K562 (cell line): ENCODE measurements at regions not wholly inside any gene's neighbourhood (a gene's known extent, or its start where the extent isn't known, plus 50 kb on each side); places are given as distances from the start of the nearest gene placed in this dataset.

ENCODE experiments used
- ATAC-seq: fragments of 200-7000 bp; cut with Tn5 transposase; 3 replicates; pipeline ENCODE4 v1.9.1; 2020; ENCODE audit warnings: moderate library complexity
- BruUV-seq: library from RNA; stranded (reverse); fragments of 400-500 nt; replicated peaks from 2 replicates; lab custom pipeline; 2021; lab: Mats Ljungman, UMichigan
- CTCF ChIA-PET: fragments of 300-600 bp; formaldehyde crosslinking; extraction: SDS; loops from one replicate; lab custom pipeline; 2021; ENCODE audit warnings: low intra/inter-chr PET ratio; lab: Yijun Ruan, JAX
- POLR2A ChIA-PET: fragments of 300-600, 350-650 bp; sonication (Branson Sonifier 250); formaldehyde crosslinking; extraction: SDS; loops from one replicate; lab custom pipeline; 2021; ENCODE audit warnings: antibody characterized with exemption, inconsistent platforms; lab: Yijun Ruan, JAX
- DNase-seq, 4 experiments: peaks; one replicate each; pipeline versions ENCODE4 v3.0.0 to v3.0.0-alpha.2; 2011 to 2018; ENCODE audit warnings: low spot score in 3 of 4, mixed read lengths in 3 of 4; ENCODE audit errors: extremely low read depth in 1 of 4
- FAIRE-seq: peaks from 2 replicates; lab custom pipeline; 2011; peaks lifted over from hg19 to GRCh38; lab: Jason Lieb, UNC
- H2AFZ ChIP-seq: 2 replicates; pipeline ENCODE4 v1.6.0; 2011; ENCODE audit warnings: low read depth, low read length, control low read depth, inconsistent platforms
- H3K27ac ChIP-seq: fragments of 200-600 bp; 3 replicates; pipeline ENCODE4 v1.8.0; 2011; ENCODE audit warnings: low read depth, mild to moderate bottlenecking, control low read depth, inconsistent platforms, low read length, moderate library complexity, mixed read lengths; ENCODE audit errors: extremely low read depth
- H3K27me3 ChIP-seq, 2 experiments: fragments of 300-600 bp in 1 of 2; 2 replicates in 1 of 2; 3 replicates in 1 of 2; pipeline versions ENCODE4 v1.6.0 to v1.8.0; 2011; ENCODE audit warnings: inconsistent platforms in 2 of 2, low read length in 2 of 2, mild to moderate bottlenecking in 1 of 2, mixed read lengths in 1 of 2, moderate library complexity in 1 of 2; ENCODE audit not compliant: control insufficient read depth in 2 of 2, insufficient read depth in 2 of 2
- H3K36me3 ChIP-seq: fragments of 300-600 bp; 3 replicates; pipeline ENCODE4 v1.8.0; 2011; ENCODE audit warnings: mild to moderate bottlenecking, low read length, inconsistent platforms; ENCODE audit not compliant: control insufficient read depth, insufficient read depth
- H3K4me1 ChIP-seq, 2 experiments: fragments of 200-600 bp in 1 of 2; replicated peaks in 1 of 2; 2 replicates in 1 of 2; 3 replicates in 1 of 2; pipeline versions ENCODE4 v1.5.1 to v1.8.0; 2011; ENCODE audit warnings: inconsistent platforms in 2 of 2, low read length in 2 of 2, mild to moderate bottlenecking in 1 of 2, mixed read lengths in 1 of 2, moderate library complexity in 1 of 2; ENCODE audit not compliant: control insufficient read depth in 2 of 2, insufficient read depth in 2 of 2
- H3K4me2 ChIP-seq: 2 replicates; pipeline ENCODE4 v1.6.1; 2011; ENCODE audit warnings: low read length, control low read depth, inconsistent platforms, mixed read lengths; ENCODE audit not compliant: insufficient read depth
- H3K4me3 ChIP-seq: fragments of 200-600 bp; sonication (generic), shearing (Covaris generic); 2 replicates; pipeline ENCODE4 v1.5.1; 2016; ENCODE audit warnings: control low read depth, inconsistent platforms
- H3K79me2 ChIP-seq: fragments of 200-600 bp; 3 replicates; pipeline ENCODE4 v1.8.0; 2011; ENCODE audit warnings: low read length, inconsistent platforms; ENCODE audit not compliant: control insufficient read depth, insufficient read depth
- H3K9ac ChIP-seq, 2 experiments: 2 replicates each; pipeline versions ENCODE4 v1.6.0 to v1.6.1; 2011; ENCODE audit warnings: low read depth in 2 of 2, low read length in 2 of 2, control low read depth in 1 of 2, inconsistent platforms in 1 of 2, mild to moderate bottlenecking in 1 of 2, mixed read lengths in 1 of 2; ENCODE audit not compliant: insufficient read depth in 1 of 2
- H3K9me1 ChIP-seq: one replicate; pipeline ENCODE4 v1.6.0; 2011; ENCODE audit warnings: inconsistent platforms, mild to moderate bottlenecking, low read length, moderate library complexity; ENCODE audit not compliant: control insufficient read depth, insufficient read depth
- H3K9me3 ChIP-seq: replicated peaks from 2 replicates; pipeline ENCODE4 v1.5.1; 2011; ENCODE audit warnings: low read depth, low read length, inconsistent platforms; ENCODE audit not compliant: control insufficient read depth, insufficient read depth
- H4K20me1 ChIP-seq: replicated peaks from 2 replicates; pipeline ENCODE4 v1.6.1; 2011; ENCODE audit warnings: low read length, inconsistent platforms, mixed read lengths; ENCODE audit not compliant: control insufficient read depth, insufficient read depth
- CXXC5 ChIP-seq: fragments of 250-450 bp; sonication (Bioruptor Pico); IDR thresholded peaks from 2 replicates; pipeline ENCODE4 v1.8.0; 2022; ENCODE audit warnings: inconsistent platforms, mild to moderate bottlenecking, moderate library complexity
- FOXP1 ChIP-seq: sonication (generic); formaldehyde crosslinking; IDR thresholded peaks from 2 replicates; pipeline ENCODE4 v1.8.0; 2022; ENCODE audit warnings: mild to moderate bottlenecking, missing genetic modification reagents
- KAT8 ChIP-seq: fragments of 450-650 bp; IDR thresholded peaks from 2 replicates; pipeline ENCODE4 v1.6.1; 2016; ENCODE audit warnings: low read depth, mild to moderate bottlenecking
- NFIC ChIP-seq: fragments of 450-650 bp; IDR thresholded peaks from 2 replicates; pipeline ENCODE4 v1.6.1; 2017; ENCODE audit warnings: mild to moderate bottlenecking, inconsistent platforms
- PTTG1 ChIP-seq: fragments of 450-650 bp; IDR thresholded peaks from 2 replicates; pipeline ENCODE4 v1.6.1; 2016; ENCODE audit warnings: low read depth, mild to moderate bottlenecking, missing genetic modification characterization, missing compliant biosample characterization
- TAF1 ChIP-seq: IDR thresholded peaks from 2 replicates; pipeline ENCODE4 v1.6.1; 2011; ENCODE audit warnings: mild to moderate bottlenecking, low read length, moderate library complexity; ENCODE audit not compliant: insufficient read depth, control insufficient read depth, severe bottlenecking; ENCODE audit errors: extremely low read depth
- ZNF239 ChIP-seq: fragments of 250-450 bp; sonication (Bioruptor Pico); IDR thresholded peaks from 2 replicates; pipeline ENCODE4 v1.4.0; 2020; ENCODE audit warnings: mild to moderate bottlenecking
- ZNF316 ChIP-seq: fragments of 450-650 bp; IDR thresholded peaks from 2 replicates; pipeline ENCODE4 v1.6.1; 2016
- ZSCAN29 ChIP-seq: fragments of 450-650 bp; IDR thresholded peaks from 2 replicates; pipeline ENCODE4 v1.6.1; 2017
- WGBS: fragments of 100-300 bp; shearing (Covaris generic); methylation state at CpG from one replicate; pipeline ENCODE4 v1.1.6; 2016; ENCODE audit warnings: low coverage, mixed read lengths; ENCODE audit not compliant: insufficient coverage; ENCODE audit errors: missing lambda C conversion rate; 5-methylcytosine and 5-hydroxymethylcytosine counted together
- in situ Hi-C: fragments of 300-500 bp; cut with MboI; formaldehyde crosslinking; loops from 4 replicates; pipeline ENCODE4 v1.15.0; 2018; ENCODE audit warnings: inconsistent platforms, mixed read lengths
- intact Hi-C: fragments of 100-400 bp; cut with micrococcal nuclease; formaldehyde crosslinking; loops from 2 replicates; pipeline ENCODE4 v1.14.2; 2022

DNA sequence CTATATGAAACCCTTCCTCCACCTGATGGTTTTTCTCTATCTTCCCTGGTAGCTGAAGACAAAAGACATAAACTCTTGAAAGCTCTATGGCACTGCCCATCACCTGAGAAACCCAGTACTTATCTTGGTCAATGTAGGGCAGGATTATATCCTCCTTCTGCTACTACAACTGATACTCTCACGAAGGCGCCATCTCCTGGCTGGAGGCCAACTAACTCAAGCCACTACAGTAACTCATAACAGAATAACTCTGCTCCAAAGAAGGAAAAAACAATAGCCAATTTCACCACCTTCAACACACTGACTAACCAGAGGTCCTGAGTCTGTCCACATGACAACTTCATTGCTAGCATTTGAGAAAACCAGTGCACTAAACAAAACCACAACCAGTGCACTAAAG, 409.2 kb downstream of the CETN3 start:
- H2AFZ ChIP-seq = no peak overlapping the region
- no peaks in the 10 kb centered on the region for H4K20me1 ChIP-seq
- POLR2A ChIA-PET = no interaction called here
- H3K27ac ChIP-seq = no peak overlapping the region
- H3K4me2 ChIP-seq = no peak overlapping the region
- H3K4me1 ChIP-seq = no peaks in the 10 kb centered on the region
- H3K9ac ChIP-seq = no peak overlapping the region
- TF ChIP-seq ZNF239 (no peak), NFIC (peak; percentile 42; the same call in 1 of the 2 replicates), ZSCAN29 (no peak), PTTG1 (tag) (no peak), KAT8 (no peak), FOXP1 (no peak)
- WGBS = 6% methylated on average over 2 of the region's 2 CpGs
- no peaks in the 10 kb centered on the region for H3K79me2 ChIP-seq
- DNase-seq = peak in 1 of 4 experiments; percentile 13
- H3K4me3 ChIP-seq = no peak overlapping the region
- H3K9me1 ChIP-seq = no peaks in the 10 kb centered on the region
- no peaks in the 10 kb centered on the region for H3K27me3 ChIP-seq
- H3K36me3 ChIP-seq = no peaks in the 10 kb centered on the region
- no peak for ATAC-seq
- intact Hi-C loops (no loop called here), in situ Hi-C loops (no loop called here)
- FAIRE-seq = no peak
- CTCF ChIA-PET = no interaction called here
- BruUV-seq = no TSS peak
- no peaks in the 10 kb centered on the region for H3K9me3 ChIP-seq

DNA sequence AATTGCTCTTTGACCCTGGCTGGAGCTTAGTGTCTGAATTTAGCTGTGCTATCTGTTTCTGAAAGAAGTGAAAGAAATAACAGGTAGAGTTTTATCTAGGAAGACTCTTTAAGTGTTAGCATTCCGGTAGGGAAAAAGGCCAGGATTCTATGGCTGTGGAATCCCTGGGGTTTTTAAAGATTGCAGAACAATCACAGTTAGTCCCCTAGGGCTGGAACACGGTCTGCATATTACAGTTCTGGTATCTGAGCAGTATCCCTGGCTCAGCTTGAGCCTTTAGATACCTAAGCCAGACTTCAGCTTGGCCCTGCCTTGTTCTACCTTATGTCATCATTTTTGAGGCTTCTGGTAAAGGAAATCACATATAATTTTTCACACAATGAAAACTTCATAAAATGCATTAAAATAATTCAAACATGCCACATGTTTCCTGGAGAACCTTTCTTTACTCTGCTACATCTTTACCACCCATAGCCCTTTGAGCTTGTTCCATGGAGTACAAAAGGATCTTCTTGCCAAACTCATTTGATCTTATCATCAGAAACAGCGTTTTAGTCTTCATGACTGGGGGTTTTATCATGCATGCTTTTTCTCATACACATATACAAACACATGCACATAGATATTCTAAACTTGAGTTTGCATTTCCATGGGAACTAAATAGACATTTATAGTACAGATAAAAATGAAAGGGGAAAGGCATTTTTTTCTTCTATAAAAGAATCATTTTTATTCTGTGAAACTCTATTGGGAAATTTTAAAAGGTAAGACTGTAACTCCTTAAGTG, 410.8 kb downstream of the CETN3 start:
- Histone ChIP-seq H2AFZ (no peak overlapping the region), H3K9me3 (no peaks in the 10 kb centered on the region), H3K9me1 (no peaks in the 10 kb centered on the region), H3K27me3 (no peaks in the 10 kb centered on the region), H3K36me3 (no peaks in the 10 kb centered on the region), H3K27ac (no peak overlapping the region), H3K4me2 (no peak overlapping the region), H3K4me1 (no peaks in the 10 kb centered on the region), H4K20me1 (no peaks in the 10 kb centered on the region), H3K9ac (no peak overlapping the region), H3K79me2 (no peaks in the 10 kb centered on the region), H3K4me3 (no peak overlapping the region)
- DNase-seq (no peak), ATAC-seq (no peak), FAIRE-seq (no peak)
- in situ Hi-C loops (no loop called here), intact Hi-C loops (no loop called here)
- TF ChIP-seq CXXC5 (CRISPR knock-in tag) = no peak
- TF ChIP-seq KAT8 = no peak
- no peak for TF ChIP-seq TAF1
- TF ChIP-seq ZNF316 = no peak
- POLR2A ChIA-PET = no interaction called here
- 2% methylated on average over 3 of the region's 3 CpGs for WGBS
- CTCF ChIA-PET = no interaction called here
- no TSS peak for BruUV-seq
